MV-4-11 (cell line): ENCODE measurements at regions not wholly inside any gene's neighbourhood (a gene's known extent, or its start where the extent isn't known, plus 50 kb on each side); places are given as distances from the start of the nearest gene placed in this dataset.
A peak's percentile ranks its signal among the peaks of the same experiment; 100 is the strongest.

Experiments
- DNase-seq: peaks from one replicate; lab custom pipeline; 2025; lab: John Stamatoyannopoulos, UW

- DNase-seq: peak; percentile 33
Measured at GRCh38 chr12:24414480-24414879, 465.0 kb upstream of the SOX5 start.

GRCh38 chr12:24411948-24412347 is 462.5 kb upstream of the SOX5 start:
- DNase-seq: no peak

GRCh38 chr12:24409868-24410267 is 460.4 kb upstream of the SOX5 start:
- no peak for DNase-seq

DNA sequence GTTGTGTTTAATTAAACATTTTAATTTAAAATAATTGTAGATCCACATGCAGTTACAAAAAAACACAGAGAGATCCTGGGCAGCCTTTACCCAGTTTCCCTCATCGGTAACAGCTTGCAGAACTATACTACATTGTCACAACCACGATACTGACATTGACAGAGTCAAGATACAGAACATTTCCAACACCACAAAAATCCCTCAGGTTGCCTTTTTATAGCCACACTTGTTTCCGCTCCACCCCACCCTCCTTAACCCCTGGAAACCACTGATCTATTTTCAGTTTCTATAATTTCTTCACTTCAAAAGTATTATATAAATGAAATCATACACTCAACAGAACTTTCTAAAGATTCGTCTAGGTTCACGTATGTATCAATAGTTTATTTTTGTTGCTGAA is 458.8 kb upstream of the SOX5 start:
- DNase-seq: no peak

- no peak for DNase-seq
Measured at GRCh38 chr12:24407884-24408283, 458.4 kb upstream of the SOX5 start.

DNA sequence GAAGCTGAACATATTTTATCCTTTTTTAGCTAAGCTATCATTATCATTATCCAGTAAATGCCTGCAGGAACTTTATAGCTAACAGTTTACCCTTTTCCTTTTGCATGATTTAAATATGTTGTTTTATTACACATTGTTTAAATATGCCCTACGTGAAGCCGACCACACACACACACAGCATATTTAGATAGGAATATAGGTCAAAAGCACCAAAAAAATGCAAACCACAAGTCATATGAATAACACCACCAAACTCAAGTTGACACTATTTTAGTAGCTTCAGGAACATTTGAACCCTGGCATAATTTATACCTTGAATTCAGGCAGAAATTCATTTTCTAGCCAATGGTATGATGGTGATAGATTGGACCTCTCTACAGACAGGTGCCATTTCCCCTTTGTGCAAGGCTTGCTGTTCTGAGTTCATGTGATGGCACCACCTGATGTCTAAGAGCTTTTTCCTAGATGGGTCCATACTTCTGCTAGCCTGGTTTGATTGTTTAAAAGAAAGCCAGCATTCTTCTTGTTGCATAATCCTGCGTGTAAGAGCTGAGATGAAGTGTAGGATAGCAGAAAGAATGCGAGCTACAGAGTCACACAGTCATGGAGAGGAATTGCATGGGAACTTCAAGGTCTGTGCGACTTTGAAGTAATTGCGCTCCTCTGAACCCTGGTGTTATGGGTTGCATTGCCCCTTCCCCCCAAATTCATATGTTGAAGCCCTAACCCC is 454.8 kb upstream of the SOX5 start:
- no peak for DNase-seq

- DNase-seq: no peak
Measured at GRCh38 chr12:24400533-24400932, 451.1 kb upstream of the SOX5 start.

GRCh38 chr12:24398605-24399004 is 449.1 kb upstream of the SOX5 start:
- no peak for DNase-seq

DNA sequence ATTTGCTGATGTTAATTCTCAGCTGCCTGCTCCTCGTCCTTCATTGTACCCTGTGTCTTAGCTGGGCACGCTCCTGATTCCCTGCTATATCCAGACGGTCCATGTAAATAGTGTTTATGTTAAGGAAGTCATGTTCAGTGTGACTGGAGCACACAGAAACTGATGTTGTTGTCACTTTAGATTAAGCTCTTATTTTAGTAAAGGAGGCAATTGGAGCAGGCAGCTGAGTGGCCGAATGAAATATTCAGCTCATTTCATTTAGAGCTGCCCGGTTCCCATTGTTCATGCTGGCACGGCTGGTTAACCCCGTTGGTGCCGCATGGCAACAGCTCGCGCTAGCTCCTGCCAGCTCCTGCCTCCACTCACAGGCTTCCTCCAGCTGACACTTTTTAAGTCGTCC is 446.8 kb upstream of the SOX5 start:
- DNase-seq: no peak

GRCh38 chr12:24394246-24394645 is 444.8 kb upstream of the SOX5 start:
- DNase-seq: no peak

GRCh38 chr12:24393071-24393470 is 443.6 kb upstream of the SOX5 start:
- DNase-seq: no peak

DNA sequence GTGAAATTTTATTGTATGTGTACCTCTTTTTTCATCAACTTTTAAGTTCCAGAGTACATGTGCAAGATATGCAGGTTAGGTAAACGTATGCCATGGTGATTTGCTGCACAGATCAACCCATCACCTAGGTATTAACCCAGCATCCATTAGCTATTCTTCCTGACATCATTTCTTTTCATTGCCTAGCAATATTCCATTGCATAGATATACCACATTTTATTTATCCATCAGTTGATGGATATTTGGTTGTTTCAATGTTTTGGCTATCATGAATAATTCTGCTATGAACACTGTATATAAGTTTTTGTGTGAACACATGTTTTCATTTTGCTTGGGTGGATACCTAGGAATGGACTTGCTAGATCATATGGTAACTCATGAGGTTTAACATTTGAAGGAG is 439.9 kb upstream of the SOX5 start:
- DNase-seq: no peak

- no peak for DNase-seq
Measured at GRCh38 chr12:24387381-24387780, 437.9 kb upstream of the SOX5 start.

DNA sequence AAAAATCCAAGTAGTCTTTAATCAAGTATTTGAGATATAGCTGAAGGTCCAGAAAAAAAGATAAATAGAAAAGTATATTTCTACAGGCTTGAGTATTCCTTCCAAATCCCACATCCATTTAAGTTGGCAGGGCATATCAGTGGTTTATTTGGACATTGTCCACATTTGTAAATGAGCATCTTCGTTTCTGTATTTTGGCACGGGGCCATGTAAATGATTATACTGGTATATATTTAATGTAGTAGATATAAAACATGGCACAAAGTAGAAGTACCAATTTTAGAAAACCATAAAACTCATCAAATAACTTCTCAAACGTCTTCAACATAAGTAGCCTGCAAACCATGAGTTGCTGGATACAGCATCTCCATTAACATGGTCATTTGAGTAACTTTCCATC is 437.4 kb upstream of the SOX5 start:
- DNase-seq: no peak

- no peak for DNase-seq
Measured at GRCh38 chr12:24381790-24382189, 432.3 kb upstream of the SOX5 start.

GRCh38 chr12:24379861-24380521 is 430.5 kb upstream of the SOX5 start:
- DNase-seq: no peak

- no peak for DNase-seq
Measured at GRCh38 chr12:24379433-24379832, 430.0 kb upstream of the SOX5 start.

DNA sequence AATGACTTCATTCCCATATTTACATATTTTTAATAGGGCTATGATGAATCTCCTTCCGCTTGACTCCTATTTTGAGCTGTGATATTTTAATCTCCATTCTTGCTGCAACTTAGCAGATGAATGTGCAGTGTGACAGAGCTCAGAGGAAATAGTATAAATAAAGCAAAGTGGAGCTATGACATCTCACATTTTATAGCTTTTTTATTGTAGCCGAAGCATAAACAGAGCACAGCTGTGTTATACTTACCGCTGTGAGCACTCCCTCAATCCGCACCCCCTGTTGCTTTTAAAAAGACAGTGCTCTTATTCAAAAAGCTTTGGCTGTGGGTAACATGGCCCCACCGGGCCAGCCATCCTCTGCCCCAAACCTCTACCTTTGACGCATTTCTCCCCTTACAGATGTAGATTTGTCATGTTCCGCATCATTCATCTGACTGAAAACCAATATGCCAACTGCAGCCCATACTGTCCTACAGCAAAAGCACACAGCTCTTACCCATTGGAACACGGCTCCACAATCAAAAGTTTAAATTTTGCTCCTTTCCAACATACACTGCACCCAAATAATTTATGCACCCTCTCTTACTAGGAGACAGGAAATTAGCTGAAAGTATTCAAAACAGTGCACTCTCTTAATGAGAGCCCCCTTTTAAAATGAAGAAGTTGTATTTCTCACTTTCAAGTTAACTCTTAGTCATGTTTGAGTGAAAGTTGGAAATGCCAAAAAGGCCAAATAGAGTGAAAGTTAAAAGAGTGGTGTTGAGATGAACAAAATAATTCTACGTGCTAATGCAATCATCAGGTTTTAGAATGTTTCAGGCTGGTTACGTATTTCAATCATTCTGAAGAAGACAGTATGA is 429.3 kb upstream of the SOX5 start:
- DNase-seq: peak; percentile 35

DNA sequence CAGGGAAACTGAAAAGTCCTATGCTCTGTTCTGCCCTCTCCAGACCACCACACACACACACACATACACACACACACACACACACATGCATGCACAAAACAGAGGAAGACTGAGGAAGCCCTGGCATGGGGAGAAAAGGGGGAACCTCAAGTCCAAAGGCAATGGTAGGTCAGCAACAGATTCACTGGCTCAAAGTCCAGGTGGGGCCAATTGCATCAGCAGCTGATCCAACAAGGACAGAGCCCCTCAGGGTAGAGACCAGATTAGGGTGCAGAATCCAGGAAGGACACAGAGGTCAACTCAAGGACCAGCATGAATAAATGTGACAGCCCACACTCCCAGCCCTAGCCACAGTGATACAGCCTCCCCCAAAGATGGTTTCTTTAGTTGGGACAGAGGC is 425.0 kb upstream of the SOX5 start:
- DNase-seq: no peak

- DNase-seq: no peak
Measured at GRCh38 chr12:24373004-24373403, 423.5 kb upstream of the SOX5 start.

- no peak for DNase-seq
Measured at GRCh38 chr12:24366514-24366913, 417.0 kb upstream of the SOX5 start.

DNA sequence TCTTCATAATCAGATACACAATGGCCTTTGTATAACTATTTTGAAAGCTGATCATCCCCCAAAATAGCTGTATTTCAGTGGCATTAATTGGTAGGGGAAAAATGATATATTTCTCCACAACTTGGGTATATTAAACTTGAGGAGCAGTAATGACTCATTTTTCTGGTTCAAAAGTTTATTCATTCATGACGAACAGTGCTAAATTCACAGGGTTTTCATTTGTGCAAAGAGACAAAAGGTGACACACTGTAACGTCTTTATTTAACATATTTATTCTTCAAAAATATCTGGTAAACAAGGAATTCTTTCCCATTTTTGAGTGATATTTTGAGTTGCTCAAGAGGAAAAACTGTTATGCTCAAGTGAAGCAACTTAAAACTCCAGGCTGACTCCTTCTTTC is 415.5 kb upstream of the SOX5 start:
- no peak for DNase-seq

- DNase-seq: no peak
Measured at GRCh38 chr12:24363177-24363754, 413.8 kb upstream of the SOX5 start.
